ENCODE measurements at regions not wholly inside any gene's neighbourhood (a gene's known extent, or its start where the extent isn't known, plus 50 kb on each side); places are given as distances from the start of the nearest gene placed in this dataset.

DNA sequence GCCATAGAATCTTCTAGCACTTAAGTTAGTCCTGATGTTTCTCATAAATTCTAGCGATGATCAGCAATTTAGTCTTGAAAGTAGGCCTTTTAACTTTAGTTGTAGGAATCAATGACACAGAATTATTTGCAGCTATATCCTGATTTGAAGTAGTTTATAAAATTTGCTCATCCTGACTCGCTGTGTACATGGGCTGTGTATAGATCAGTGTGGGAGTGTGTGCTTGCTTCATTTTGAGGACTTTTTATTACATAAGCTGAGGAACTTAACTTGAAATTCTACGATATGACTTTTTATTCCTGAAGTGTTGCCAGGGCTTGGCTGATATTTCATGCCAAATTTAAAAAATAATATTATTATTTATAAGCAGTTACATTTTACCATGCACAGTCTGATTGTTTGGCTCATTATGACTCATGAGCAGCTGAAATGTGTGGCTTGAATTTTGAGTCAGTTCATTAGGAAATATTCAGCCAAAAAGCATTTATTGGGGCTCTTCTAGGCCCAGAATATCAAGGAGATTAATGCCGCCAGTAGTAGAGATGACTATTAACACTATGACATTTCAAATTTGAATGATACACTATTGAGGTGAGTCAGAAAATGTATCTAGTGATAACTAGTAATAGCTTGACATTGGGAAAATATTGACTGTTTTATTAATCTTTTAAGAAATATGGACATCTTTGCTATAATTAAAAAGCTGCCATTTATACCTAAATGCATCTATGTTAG is 128.9 kb upstream of the LIMCH1 start:
- Mint-ChIP-seq H3K4me3 (no peak overlapping the region), H3K36me3 (ENCODE audit: low read depth) (no peaks in the 10 kb centered on the region), H3K9me3 (no peaks in the 10 kb centered on the region), H3K27ac (no peak overlapping the region), H3K27me3 (peaks cover 6% of the 10 kb centered on the region), H3K4me1 (no peaks in the 10 kb centered on the region)
- POLR2A ChIA-PET: no interaction called here
- DNase-seq: no peak
- CTCF ChIA-PET: no interaction called here

DNA sequence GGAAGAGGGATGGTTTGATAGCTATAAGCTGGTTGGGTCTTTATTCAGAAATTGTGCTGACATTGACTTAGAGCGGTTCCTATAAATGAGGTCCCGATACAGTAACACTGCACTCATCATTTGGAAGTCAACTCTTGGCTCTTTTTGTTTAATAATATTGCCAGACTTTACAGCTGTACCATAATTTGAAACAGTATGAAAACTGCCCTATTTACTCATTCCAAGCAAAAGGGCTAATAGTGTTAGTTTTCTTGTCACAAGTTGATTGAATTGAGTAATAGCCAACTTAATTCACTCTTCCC is 128.4 kb upstream of the LIMCH1 start:
- DNase-seq: no peak
- no peaks in the 10 kb centered on the region for H3K9me3 Mint-ChIP-seq
- no peak overlapping the region for H3K4me3 Mint-ChIP-seq
- H3K4me1 Mint-ChIP-seq: no peaks in the 10 kb centered on the region
- no peaks in the 10 kb centered on the region for H3K36me3 Mint-ChIP-seq (ENCODE audit: low read depth)
- ChIA-PET CTCF (no interaction called here), POLR2A (no interaction called here)
- no peak overlapping the region for H3K27ac Mint-ChIP-seq
- peaks cover 6% of the 10 kb centered on the region for H3K27me3 Mint-ChIP-seq

DNA sequence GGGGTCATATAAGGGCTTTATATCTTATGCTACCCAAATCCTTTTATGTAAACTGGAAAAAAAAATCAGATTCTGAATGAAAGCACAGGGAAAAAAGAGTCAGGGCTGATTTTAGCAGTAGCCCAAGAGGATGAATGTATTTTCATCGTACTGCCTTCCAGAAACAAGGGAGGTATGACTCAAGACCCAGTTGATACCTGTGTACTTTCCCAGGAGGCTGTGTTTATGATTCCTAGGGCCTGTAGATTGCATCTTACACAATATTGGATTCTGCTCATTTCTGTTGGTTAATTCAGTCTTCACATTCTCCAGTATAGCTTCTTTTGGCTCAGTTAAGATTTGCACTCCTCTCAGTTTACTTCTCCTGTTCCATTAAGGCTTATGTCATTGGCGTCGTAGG is 127.9 kb upstream of the LIMCH1 start:
- no peak overlapping the region for H3K4me3 Mint-ChIP-seq
- H3K36me3 Mint-ChIP-seq (ENCODE audit: low read depth): no peaks in the 10 kb centered on the region
- DNase-seq: no peak
- H3K4me1 Mint-ChIP-seq: no peaks in the 10 kb centered on the region
- no peak overlapping the region for H3K27ac Mint-ChIP-seq
- CTCF ChIA-PET: no interaction called here
- H3K9me3 Mint-ChIP-seq: no peaks in the 10 kb centered on the region
- POLR2A ChIA-PET: interaction anchor here (0.7 kb wide), 1 partner anchor 108 kb away, joined by 5 read pairs; no protein-coding TSS in a partner anchor
- peaks cover 6% of the 10 kb centered on the region for H3K27me3 Mint-ChIP-seq

DNA sequence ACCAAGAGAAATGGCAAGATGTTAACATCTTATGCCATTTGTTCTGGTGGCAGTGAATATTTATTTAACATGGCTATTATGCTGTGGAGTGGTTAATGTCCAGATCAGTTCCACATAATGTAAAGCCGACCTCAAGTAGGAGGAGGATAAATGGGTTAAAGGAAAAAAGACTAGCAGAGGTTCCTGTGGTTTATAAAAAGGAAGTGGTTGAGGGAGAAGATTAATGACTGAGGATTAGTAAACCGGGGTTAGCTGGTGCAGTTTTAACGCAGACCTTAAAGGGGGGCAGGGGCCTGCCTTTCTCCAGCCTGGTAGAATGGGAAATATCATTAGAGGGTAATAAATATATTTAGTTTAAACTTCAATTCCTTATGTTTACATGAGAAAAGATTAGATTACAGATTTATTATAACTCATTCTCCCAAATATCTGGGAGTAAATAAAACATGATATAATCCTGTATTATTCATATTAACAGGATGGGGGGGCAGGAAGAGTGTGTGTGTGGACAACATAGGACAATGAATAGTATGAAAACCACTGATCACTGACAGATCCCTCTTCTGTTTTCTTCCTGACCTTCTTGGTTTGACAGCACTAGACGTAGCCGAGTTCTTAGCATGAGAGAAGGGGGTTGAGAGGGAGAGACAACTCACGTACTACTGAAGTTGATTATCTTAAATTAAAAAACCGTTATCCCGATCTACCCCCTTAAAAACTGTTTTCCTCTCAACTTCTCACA is 124.1 kb upstream of the LIMCH1 start:
- no peak for DNase-seq
- Mint-ChIP-seq H3K27me3 (peaks cover 6% of the 10 kb centered on the region), H3K4me1 (no peaks in the 10 kb centered on the region), H3K27ac (no peak overlapping the region), H3K36me3 (ENCODE audit: low read depth) (no peaks in the 10 kb centered on the region), H3K9me3 (no peaks in the 10 kb centered on the region), H3K4me3 (no peak overlapping the region)
- ChIA-PET CTCF (no interaction called here), POLR2A (no interaction called here)

DNA sequence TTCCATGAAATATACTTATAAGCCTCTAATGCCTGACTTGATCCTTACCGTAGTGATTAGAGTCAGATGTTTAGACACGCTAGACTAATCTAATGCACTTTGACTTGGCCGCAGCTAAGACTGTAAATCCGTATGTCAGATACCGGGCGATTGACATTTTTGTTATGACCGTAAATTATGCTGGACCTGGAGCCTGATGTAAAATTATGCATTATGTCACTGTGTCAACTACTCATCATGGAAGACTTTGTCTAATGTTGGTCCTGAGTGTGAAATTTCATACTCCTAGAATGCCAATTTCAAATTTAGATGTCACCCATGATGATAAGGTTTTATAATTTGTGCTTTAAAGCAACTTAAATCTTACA is 123.6 kb upstream of the LIMCH1 start:
- DNase-seq: no peak
- Mint-ChIP-seq H3K4me3 (no peak overlapping the region), H3K36me3 (ENCODE audit: low read depth) (no peaks in the 10 kb centered on the region), H3K27ac (no peak overlapping the region), H3K9me3 (no peaks in the 10 kb centered on the region), H3K27me3 (peaks cover 6% of the 10 kb centered on the region), H3K4me1 (no peaks in the 10 kb centered on the region)
- ChIA-PET POLR2A (no interaction called here), CTCF (no interaction called here)

DNA sequence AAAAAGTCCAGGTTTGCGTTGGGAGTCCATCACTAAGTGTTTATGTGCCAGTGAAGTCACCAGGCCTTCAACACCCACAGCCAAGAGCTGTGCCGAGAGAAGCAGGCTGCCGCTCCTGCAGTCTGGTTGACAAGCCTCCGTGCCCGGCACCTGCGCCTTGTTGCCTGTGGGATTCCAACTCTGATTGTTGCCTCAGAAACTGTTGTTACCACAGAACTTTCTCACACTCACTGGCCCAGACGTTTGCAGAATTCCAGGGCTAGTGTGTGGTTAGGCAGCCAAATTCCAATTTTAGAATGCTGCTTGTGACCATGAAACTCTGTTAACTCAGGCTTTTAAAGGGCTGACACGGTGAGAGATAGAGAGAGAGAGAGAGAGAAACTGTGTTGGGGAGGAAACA is 119.5 kb upstream of the LIMCH1 start:
- no peak overlapping the region for H3K4me3 Mint-ChIP-seq
- no peak overlapping the region for H3K27ac Mint-ChIP-seq
- ChIA-PET CTCF (no interaction called here), POLR2A (no interaction called here)
- H3K9me3 Mint-ChIP-seq: no peaks in the 10 kb centered on the region
- H3K27me3 Mint-ChIP-seq: peaks cover 3% of the 10 kb centered on the region
- DNase-seq: no peak
- H3K4me1 Mint-ChIP-seq: no peaks in the 10 kb centered on the region
- no peaks in the 10 kb centered on the region for H3K36me3 Mint-ChIP-seq (ENCODE audit: low read depth)

DNA sequence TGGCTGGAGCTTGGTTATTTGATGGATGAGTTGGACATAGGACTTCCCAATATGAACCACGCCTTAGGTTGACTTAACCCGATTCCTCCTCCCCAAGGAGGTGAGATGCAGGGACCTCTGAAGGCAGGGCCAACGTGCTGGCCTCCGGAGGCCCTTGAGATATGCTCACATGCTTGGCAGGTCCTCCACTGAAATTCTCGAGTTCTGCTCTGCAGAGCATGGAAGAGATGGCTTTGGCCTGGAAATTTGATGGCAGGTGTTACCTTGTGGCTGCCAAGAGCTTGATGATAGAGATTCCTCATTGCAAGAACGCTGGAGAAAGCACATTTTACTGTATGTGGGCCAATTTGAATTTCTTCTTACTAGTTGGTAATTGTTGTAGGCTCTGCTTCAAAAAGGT is 117.4 kb upstream of the LIMCH1 start:
- H3K9me3 Mint-ChIP-seq: peaks cover under 1% of the 10 kb centered on the region
- no peaks in the 10 kb centered on the region for H3K27me3 Mint-ChIP-seq
- no peaks in the 10 kb centered on the region for H3K4me1 Mint-ChIP-seq
- H3K4me3 Mint-ChIP-seq: no peak overlapping the region
- CTCF ChIA-PET: no interaction called here
- H3K27ac Mint-ChIP-seq: no peak overlapping the region
- no peaks in the 10 kb centered on the region for H3K36me3 Mint-ChIP-seq (ENCODE audit: low read depth)
- POLR2A ChIA-PET: no interaction called here
- no peak for DNase-seq

DNA sequence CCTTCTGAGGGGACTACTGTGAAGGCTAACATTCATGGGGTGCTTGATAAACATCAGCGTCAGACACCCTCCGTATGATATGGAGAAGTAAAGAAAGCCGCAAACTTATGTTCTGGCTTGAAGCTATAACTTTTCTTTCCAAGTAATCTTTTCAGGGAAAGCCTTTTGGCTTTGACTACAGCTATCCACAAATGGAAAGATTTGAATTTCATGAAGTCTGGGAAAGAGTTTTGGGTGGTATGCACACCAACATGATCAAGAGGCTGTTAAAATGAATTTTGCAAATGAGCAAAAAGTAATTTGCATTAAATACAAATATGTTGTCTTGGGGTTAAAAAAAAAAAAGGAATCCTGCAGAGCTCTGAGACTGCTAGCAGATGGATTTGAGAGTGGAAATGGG is 114.8 kb upstream of the LIMCH1 start:
- H3K27me3 Mint-ChIP-seq: no peaks in the 10 kb centered on the region
- no peaks in the 10 kb centered on the region for H3K4me1 Mint-ChIP-seq
- CTCF ChIA-PET: no interaction called here
- no peak overlapping the region for H3K27ac Mint-ChIP-seq
- H3K9me3 Mint-ChIP-seq: peaks cover 3% of the 10 kb centered on the region
- POLR2A ChIA-PET: no interaction called here
- no peaks in the 10 kb centered on the region for H3K36me3 Mint-ChIP-seq (ENCODE audit: low read depth)
- no peak overlapping the region for H3K4me3 Mint-ChIP-seq
- no peak for DNase-seq

DNA sequence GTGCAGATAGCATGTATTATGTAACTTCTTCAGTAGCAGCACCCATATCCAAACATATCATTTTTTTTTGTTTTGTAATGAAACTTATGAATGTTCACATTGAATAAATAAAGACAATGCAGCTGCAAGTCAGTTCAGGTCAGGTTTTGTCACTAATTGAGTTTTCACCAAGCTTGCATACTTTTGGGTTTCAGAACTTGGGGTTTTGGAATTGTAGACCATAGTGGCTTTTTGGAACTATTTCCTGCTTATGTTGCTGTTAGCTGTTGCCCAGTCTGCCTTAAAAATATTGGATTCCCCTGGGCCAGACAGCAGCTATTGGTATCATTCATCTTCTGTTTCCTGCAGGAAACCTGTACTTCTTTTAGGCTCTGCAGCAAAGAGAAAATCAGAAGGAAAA is 113.4 kb upstream of the LIMCH1 start:
- no peaks in the 10 kb centered on the region for H3K36me3 Mint-ChIP-seq (ENCODE audit: low read depth)

DNA sequence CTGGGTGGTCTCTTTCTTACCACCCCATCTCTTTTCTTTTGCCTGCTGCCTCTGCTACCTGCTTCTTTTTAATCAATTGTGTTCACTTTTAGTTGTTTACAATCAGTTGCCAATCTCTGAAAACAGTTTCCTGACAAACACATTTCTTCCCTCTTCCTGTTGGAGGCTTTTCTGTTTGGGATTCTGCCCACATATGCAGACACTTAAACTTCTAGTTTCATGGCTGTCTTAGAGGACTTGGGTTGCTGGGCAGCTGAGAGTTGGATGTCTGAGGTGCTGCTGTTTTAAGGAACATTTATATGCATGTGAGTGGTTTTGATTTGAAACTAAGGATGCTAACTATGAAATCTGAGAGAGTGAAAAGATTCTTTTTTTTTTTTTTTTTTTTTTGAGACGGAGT is 112.3 kb upstream of the LIMCH1 start:
- Mint-ChIP-seq H3K4me3 (no peak overlapping the region), H3K27ac (no peak overlapping the region), H3K4me1 (no peaks in the 10 kb centered on the region), H3K27me3 (no peaks in the 10 kb centered on the region), H3K36me3 (ENCODE audit: low read depth) (no peaks in the 10 kb centered on the region), H3K9me3 (peaks cover 3% of the 10 kb centered on the region)
- ChIA-PET POLR2A (no interaction called here), CTCF (no interaction called here)
- DNase-seq: no peak

More for the DNA sequence above, 113.4 kb upstream of the LIMCH1 start:
- Mint-ChIP-seq H3K27me3 (no peaks in the 10 kb centered on the region), H3K9me3 (peaks cover 3% of the 10 kb centered on the region), H3K4me1 (no peaks in the 10 kb centered on the region), H3K27ac (no peak overlapping the region), H3K4me3 (no peak overlapping the region)
- ChIA-PET CTCF (no interaction called here), POLR2A (no interaction called here)
- no peak for DNase-seq

DNA sequence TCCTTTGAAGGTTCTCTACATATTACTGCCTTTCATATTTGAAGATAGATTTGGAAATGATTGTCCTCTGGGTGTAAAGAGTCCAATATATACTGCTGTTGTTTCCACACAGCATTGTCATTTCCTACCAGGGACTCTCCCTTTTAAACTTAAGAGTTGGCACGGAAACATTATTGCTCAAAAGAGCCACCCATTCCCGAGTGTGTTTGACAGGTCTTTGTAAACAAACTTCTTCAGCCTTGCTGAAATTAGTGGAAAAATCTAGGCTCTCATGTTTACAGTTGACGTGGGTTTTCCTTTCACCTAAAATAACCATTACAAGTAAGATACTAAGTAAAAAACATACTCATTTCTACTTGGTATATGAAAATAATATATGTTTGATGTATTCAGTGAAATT is 111.4 kb upstream of the LIMCH1 start:
- no peaks in the 10 kb centered on the region for H3K36me3 Mint-ChIP-seq (ENCODE audit: low read depth)
- no peak overlapping the region for H3K4me3 Mint-ChIP-seq
- no peaks in the 10 kb centered on the region for H3K4me1 Mint-ChIP-seq
- no peaks in the 10 kb centered on the region for H3K27me3 Mint-ChIP-seq
- POLR2A ChIA-PET: no interaction called here
- CTCF ChIA-PET: no interaction called here
- DNase-seq: no peak
- peaks cover 3% of the 10 kb centered on the region for H3K9me3 Mint-ChIP-seq
- no peak overlapping the region for H3K27ac Mint-ChIP-seq

DNA sequence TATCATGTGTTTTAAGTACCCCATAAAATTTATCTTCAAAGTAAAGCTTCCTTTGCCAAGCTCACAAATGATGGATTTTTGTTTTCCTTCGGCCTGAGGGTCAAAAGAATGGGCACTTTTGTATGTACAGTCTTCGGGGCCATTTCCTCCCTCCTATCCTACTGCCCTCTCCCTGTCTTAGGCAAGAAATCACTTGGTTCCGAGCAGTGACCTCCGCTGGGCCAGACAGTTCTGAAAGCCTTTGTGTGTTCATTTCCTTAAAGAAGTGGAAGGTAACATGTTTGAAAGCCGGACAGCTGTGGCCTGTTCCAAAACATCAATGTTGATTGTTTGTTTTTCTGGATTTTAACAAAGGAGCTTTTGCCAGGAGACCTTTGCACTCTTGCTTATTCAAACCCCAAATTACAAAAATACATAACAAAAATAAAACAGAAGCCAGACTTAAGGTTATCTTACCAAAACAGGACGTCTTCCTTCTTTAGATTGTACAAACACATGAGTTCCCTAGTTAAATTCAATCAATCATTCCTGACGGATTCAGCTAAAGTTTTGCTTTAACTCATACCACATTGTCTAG is 110.6 kb upstream of the LIMCH1 start:
- no peak for DNase-seq
- Mint-ChIP-seq H3K4me3 (no peak overlapping the region), H3K27me3 (no peaks in the 10 kb centered on the region), H3K36me3 (ENCODE audit: low read depth) (no peaks in the 10 kb centered on the region), H3K9me3 (peaks cover 3% of the 10 kb centered on the region), H3K4me1 (no peaks in the 10 kb centered on the region), H3K27ac (no peak overlapping the region)
- ChIA-PET CTCF (interaction anchor here (0.7 kb wide), 1 partner anchor 244 kb away, joined by 3 read pairs; no protein-coding TSS in a partner anchor), POLR2A (no interaction called here)

DNA sequence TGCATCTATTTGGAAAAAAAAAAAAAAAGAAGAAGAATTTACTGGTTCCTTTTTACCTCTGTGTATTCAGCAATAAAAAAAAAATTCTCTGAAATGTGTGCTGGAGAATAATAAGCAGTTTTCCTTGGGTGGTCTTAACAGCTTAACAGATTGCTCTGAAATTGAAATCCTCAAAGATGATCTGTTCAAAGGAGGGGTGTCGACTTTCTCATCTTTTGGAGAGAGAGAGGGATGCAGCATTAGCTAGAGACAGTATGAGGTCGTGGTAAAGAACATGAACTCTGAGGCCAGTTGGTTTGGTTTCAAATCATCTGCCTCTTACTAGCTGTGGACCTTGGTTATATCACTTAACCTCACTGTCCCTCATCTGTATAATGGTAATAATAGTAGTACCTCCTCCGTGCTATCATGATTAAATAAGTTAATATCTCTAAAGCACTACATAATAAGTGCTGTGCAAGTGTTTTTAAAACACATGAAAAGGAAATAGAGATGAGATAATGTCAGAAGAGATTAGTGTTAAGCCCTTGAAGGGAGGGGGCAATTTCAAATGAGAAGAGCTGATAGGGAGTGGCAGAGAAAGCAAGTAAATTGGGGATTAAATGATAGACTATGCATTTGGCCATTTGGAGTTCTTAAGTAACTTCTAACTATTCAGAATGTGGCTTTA is 109.9 kb upstream of the LIMCH1 start:
- Mint-ChIP-seq H3K36me3 (ENCODE audit: low read depth) (no peaks in the 10 kb centered on the region), H3K4me1 (no peaks in the 10 kb centered on the region), H3K9me3 (peaks cover 3% of the 10 kb centered on the region), H3K27me3 (no peaks in the 10 kb centered on the region), H3K27ac (no peak overlapping the region), H3K4me3 (no peak overlapping the region)
- ChIA-PET CTCF (interaction anchor here (0.7 kb wide), 1 partner anchor 244 kb away, joined by 3 read pairs; no protein-coding TSS in a partner anchor), POLR2A (no interaction called here)
- no peak for DNase-seq
